Transverse colon (tissue), 4 donors: ENCODE measurements at regions not wholly inside any gene's neighbourhood (a gene's known extent, or its start where the extent isn't known, plus 50 kb on each side); places are given as distances from the start of the nearest gene placed in this dataset.
"Not testable (repeated sequence)": the region's sequence is repeated elsewhere in the genome, so short reads cannot be mapped to it uniquely, and the experiment has no call there.

ENCODE experiments used
- DNase-seq: peaks from one replicate; pipeline ENCODE4 v3.0.0-alpha.2; 2019
- H3K27ac ChIP-seq, 4 donors: fragments of 200-600 bp; sonication (generic); 2 replicates each; pipeline ENCODE4 v1.5.1; 2016 to 2018; ENCODE audit warnings: inconsistent platforms in 4 of 4
- H3K27me3 ChIP-seq: fragments of 200-600 bp; sonication (generic); 2 replicates; pipeline ENCODE4 v1.5.1; 2017; ENCODE audit warnings: inconsistent platforms
- H3K36me3 ChIP-seq, 4 donors: fragments of 200-600 bp; sonication (generic); 2 replicates each; pipeline ENCODE4 v1.5.1; 2017 to 2019; ENCODE audit warnings: inconsistent platforms in 4 of 4
- H3K4me1 ChIP-seq, 4 donors: fragments of 200-600 bp; sonication (generic); 2 replicates each; pipeline ENCODE4 v1.5.1; 2017 to 2020; ENCODE audit warnings: inconsistent platforms in 4 of 4
- H3K4me3 ChIP-seq, 4 donors: fragments of 200-600 bp; sonication (generic); 1 replicate in 1 of 4; 2 replicates in 3 of 4; pipeline versions ENCODE4 v1.5.1 to v1.6.1; 2017 to 2019; ENCODE audit warnings: inconsistent platforms in 4 of 4
- H3K9me3 ChIP-seq, 2 donors: fragments of 200-600 bp; sonication (generic); 2 replicates each; pipeline ENCODE4 v1.5.1; 2017 to 2019; ENCODE audit warnings: inconsistent platforms in 2 of 2
- CTCF ChIP-seq, 5 experiments: fragments of 200-600 bp in 3 of 5; fragments of 450-650 bp in 2 of 5; sonication (generic) in 3 of 5; IDR thresholded peaks; 1 replicate in 2 of 5; 2 replicates in 3 of 5; pipeline ENCODE4 v1.5.1; 2016 to 2017; ENCODE audit warnings: antibody characterized with exemption in 5 of 5, inconsistent platforms in 3 of 5, mild to moderate bottlenecking in 2 of 5, moderate library complexity in 1 of 5
- EP300 ChIP-seq: sonication (generic); formaldehyde crosslinking; IDR thresholded peaks from one replicate; pipeline ENCODE4 v1.6.1; 2017; ENCODE audit warnings: antibody characterized with exemption, low read depth
- POLR2A ChIP-seq: fragments of 450-650 bp; IDR thresholded peaks from one replicate; pipeline ENCODE4 v1.6.1; 2016; ENCODE audit warnings: antibody characterized with exemption, mild to moderate bottlenecking, moderate library complexity
- POLR2AphosphoS5 ChIP-seq, 3 donors: sonication (generic); formaldehyde crosslinking; IDR thresholded peaks; one replicate each; pipeline ENCODE4 v1.6.1; 2016; ENCODE audit warnings: antibody characterized with exemption in 3 of 3
- whole genome bisulfite sequencing, 2 donors: methylation state at CpG; one replicate each; pipeline ENCODE4 v1.1.5; 2018; ENCODE audit warnings: low coverage in 1 of 2; 5-methylcytosine and 5-hydroxymethylcytosine counted together
- in situ Hi-C, 4 donors: fragments of 200-750 bp; cut with MboI; loops; one replicate each; pipeline versions ENCODE4 v1.15.0 to v1.15.1; 2017; ENCODE audit warnings: low sequenced_read_pairs in 3 of 4, low pct_ligation_motif_present in 1 of 4, low pct_unique_long_range_greater_than_20kb in 1 of 4
- intact Hi-C: fragments of 100-400 bp; cut with DNase I; formaldehyde crosslinking; loops from one replicate; pipeline ENCODE4 v1.15.1; 2023; ENCODE audit warnings: low total_unique reads

GRCh38 chr6:76940191-76940590 is 523.1 kb downstream of the HTR1B start:
- peaks cover 0 to 14% of the 10 kb centered on the region in 2 donors for H3K9me3 ChIP-seq
- no peaks in the 10 kb centered on the region for H3K27me3 ChIP-seq
- no peak overlapping the region for H3K4me3 ChIP-seq
- in situ Hi-C loops (no loop called here), intact Hi-C loops (no loop called here)
- TF ChIP-seq EP300 (no peak), POLR2A (no peak), CTCF (IDR thresholded peaks at IDR 0.05) (no peak), POLR2AphosphoS5 (IDR thresholded peaks at IDR 0.05) (no peak)
- H3K27ac ChIP-seq = no peak overlapping the region
- WGBS, 2 donors = 76 to 100% methylated on average over 1 of the region's 1 CpG
- no peaks in the 10 kb centered on the region for H3K36me3 ChIP-seq
- no peak for DNase-seq
- no peaks in the 10 kb centered on the region for H3K4me1 ChIP-seq

- Histone ChIP-seq H3K36me3 (no peaks in the 10 kb centered on the region), H3K4me1 (no peaks in the 10 kb centered on the region), H3K27me3 (no peaks in the 10 kb centered on the region), H3K27ac (no peak overlapping the region), H3K9me3 (no peaks in the 10 kb centered on the region), H3K4me3 (no peak overlapping the region)
- in situ Hi-C loops (no loop called here), intact Hi-C loops (no loop called here)
- no peak for DNase-seq
- TF ChIP-seq POLR2AphosphoS5 (IDR thresholded peaks at IDR 0.05) (no peak), EP300 (no peak), POLR2A (no peak), CTCF (IDR thresholded peaks at IDR 0.05) (no peak)
- 56 to 69% methylated on average over 2 of the region's 2 CpGs for WGBS, 2 donors
These were observed 548.6 kb downstream of the HTR1B start for GRCh38 chr6:76914737-76915136.

GRCh38 chr6:76905541-76905940 is 557.8 kb downstream of the HTR1B start:
- DNase-seq, H3K4me1 ChIP-seq, in situ Hi-C loops, H3K27me3 ChIP-seq, intact Hi-C loops, H3K4me3 ChIP-seq, H3K27ac ChIP-seq, H3K9me3 ChIP-seq, H3K36me3 ChIP-seq: not testable (repeated sequence)
- 97% methylated on average over 6 of the region's 6 CpGs; no CpG with 5 or more reads in 1 of the 2 donors for WGBS, 2 donors

GRCh38 chr6:76892542-76892941 is 570.7 kb downstream of the HTR1B start:
- Histone ChIP-seq H3K36me3 (no peaks in the 10 kb centered on the region), H3K27ac (no peak overlapping the region), H3K9me3 (no peaks in the 10 kb centered on the region), H3K4me1 (no peaks in the 10 kb centered on the region), H3K27me3 (no peaks in the 10 kb centered on the region), H3K4me3 (no peak overlapping the region)
- WGBS, 2 donors = 56 to 79% methylated on average over 3 of the region's 3 CpGs
- in situ Hi-C loops = no loop called here
- intact Hi-C loops = no loop called here
- TF ChIP-seq EP300 (no peak), POLR2AphosphoS5 (IDR thresholded peaks at IDR 0.05) (no peak), CTCF (IDR thresholded peaks at IDR 0.05) (no peak), POLR2A (no peak)
- no peak for DNase-seq

- intact Hi-C loops (no loop called here), in situ Hi-C loops (no loop called here)
- TF ChIP-seq POLR2AphosphoS5 (IDR thresholded peaks at IDR 0.05) (no peak), POLR2A (no peak), EP300 (no peak), CTCF (IDR thresholded peaks at IDR 0.05) (no peak)
- H3K36me3 ChIP-seq = no peaks in the 10 kb centered on the region
- no peaks in the 10 kb centered on the region for H3K27me3 ChIP-seq
- DNase-seq = no peak
- no peak overlapping the region for H3K4me3 ChIP-seq
- H3K27ac ChIP-seq = no peak overlapping the region
- no peaks in the 10 kb centered on the region for H3K4me1 ChIP-seq
- no peaks in the 10 kb centered on the region for H3K9me3 ChIP-seq
These were observed 574.9 kb downstream of the HTR1B start for GRCh38 chr6:76888351-76888750.
